ENCODE measurements at regions not wholly inside any gene's neighbourhood (a gene's known extent, or its start where the extent isn't known, plus 50 kb on each side); places are given as distances from the start of the nearest gene placed in this dataset.
A peak's percentile ranks its signal among the peaks of the same experiment; 100 is the strongest.

DNA sequence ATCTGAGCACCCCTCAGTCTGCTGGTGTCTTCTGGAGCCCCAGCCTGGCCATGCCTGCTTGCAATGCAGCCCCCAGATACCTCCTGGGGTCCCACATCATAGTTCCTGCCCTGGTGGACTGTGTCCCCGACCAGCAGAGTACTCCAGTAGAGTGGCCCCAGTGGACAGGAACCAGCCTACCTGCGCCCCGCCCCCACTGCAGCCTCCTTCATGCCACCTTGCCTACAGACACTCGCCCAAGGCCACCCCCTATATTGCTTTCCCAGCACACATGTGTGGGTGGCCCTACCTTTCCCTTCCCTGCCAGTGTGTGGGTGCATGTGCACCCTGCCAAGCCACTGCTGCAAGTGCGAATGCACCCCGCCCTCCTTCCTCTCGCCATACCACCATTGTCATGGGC lies 204.0 kb downstream of the EDN1 start:
- Histone ChIP-seq H3K4me3 (ENCODE audit: low read depth, low read length, poor library complexity, severe bottlenecking) (no peak overlapping the region), H3K9ac (ENCODE audit: low read length) (no peak overlapping the region), H3F3A (ENCODE audit: insufficient read depth, low read length) (no peaks in the 10 kb centered on the region), H3K9me2 (ENCODE audit: low read depth, low read length) (no peaks in the 10 kb centered on the region), H3K27ac (ENCODE audit: low read depth, low read length, poor library complexity, severe bottlenecking) (no peak overlapping the region), H4K20me1 (ENCODE audit: insufficient read depth, low read length) (no peaks in the 10 kb centered on the region), H2AFZ (ENCODE audit: low read length) (no peak overlapping the region), H3K36me3 (ENCODE audit: insufficient read depth, low read length) (no peaks in the 10 kb centered on the region), H3K4me2 (ENCODE audit: low read length) (no peak overlapping the region), H3K4me1 (ENCODE audit: insufficient read depth, low read length, severe bottlenecking) (no peaks in the 10 kb centered on the region), H3K79me2 (ENCODE audit: insufficient read depth, low read length) (no peaks in the 10 kb centered on the region), H3K27me3 (ENCODE audit: insufficient read depth, low read length) (no peaks in the 10 kb centered on the region), H3K9me3 (ENCODE audit: low read length) (no peaks in the 10 kb centered on the region)
- no peak for TF ChIP-seq EZH2 (IDR thresholded peaks at IDR 0.05; ENCODE audit: borderline replicate concordance, low read length)
- TF ChIP-seq, protein P1, sequence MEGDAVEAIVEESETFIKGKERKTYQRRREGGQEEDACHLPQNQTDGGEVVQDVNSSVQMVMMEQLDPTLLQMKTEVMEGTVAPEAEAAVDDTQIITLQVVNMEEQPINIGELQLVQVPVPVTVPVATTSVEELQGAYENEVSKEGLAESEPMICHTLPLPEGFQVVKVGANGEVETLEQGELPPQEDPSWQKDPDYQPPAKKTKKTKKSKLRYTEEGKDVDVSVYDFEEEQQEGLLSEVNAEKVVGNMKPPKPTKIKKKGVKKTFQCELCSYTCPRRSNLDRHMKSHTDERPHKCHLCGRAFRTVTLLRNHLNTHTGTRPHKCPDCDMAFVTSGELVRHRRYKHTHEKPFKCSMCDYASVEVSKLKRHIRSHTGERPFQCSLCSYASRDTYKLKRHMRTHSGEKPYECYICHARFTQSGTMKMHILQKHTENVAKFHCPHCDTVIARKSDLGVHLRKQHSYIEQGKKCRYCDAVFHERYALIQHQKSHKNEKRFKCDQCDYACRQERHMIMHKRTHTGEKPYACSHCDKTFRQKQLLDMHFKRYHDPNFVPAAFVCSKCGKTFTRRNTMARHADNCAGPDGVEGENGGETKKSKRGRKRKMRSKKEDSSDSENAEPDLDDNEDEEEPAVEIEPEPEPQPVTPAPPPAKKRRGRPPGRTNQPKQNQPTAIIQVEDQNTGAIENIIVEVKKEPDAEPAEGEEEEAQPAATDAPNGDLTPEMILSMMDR (IDR thresholded peaks at IDR 0.05; ENCODE audit: low read length): no peak

DNA sequence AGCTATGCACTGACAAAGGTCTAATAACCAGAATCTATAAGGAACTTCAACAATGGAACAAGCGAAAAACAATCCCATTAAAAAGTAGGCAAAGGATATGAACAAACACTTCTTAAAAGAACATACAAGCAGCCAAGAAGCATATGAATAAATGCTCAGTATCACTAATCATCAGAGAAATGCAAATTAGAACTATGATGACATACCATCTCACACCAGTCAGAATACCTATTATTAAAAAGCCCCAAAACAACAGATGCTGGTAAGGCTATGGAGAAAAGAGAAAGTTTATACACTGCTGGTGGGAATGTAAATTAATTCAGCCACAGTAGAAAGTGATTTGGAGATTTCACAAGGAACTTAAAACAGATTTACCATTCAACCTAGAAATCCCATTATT lies 211.8 kb downstream of the EDN1 start:
- Histone ChIP-seq H3K27me3 (ENCODE audit: insufficient read depth, low read length) (no peaks in the 10 kb centered on the region), H3K4me1 (ENCODE audit: insufficient read depth, low read length, severe bottlenecking) (peaks cover 20% of the 10 kb centered on the region), H3K4me3 (ENCODE audit: low read depth, low read length, poor library complexity, severe bottlenecking) (no peak overlapping the region), H2AFZ (ENCODE audit: low read length) (no peak overlapping the region), H4K20me1 (ENCODE audit: insufficient read depth, low read length) (no peaks in the 10 kb centered on the region), H3K27ac (ENCODE audit: low read depth, low read length, poor library complexity, severe bottlenecking) (no peak overlapping the region), H3K4me2 (ENCODE audit: low read length) (no peak overlapping the region), H3K9me2 (ENCODE audit: low read depth, low read length) (no peaks in the 10 kb centered on the region), H3K9me3 (ENCODE audit: low read length) (no peaks in the 10 kb centered on the region), H3K36me3 (ENCODE audit: insufficient read depth, low read length) (no peaks in the 10 kb centered on the region), H3K9ac (ENCODE audit: low read length) (no peak overlapping the region), H3K79me2 (ENCODE audit: insufficient read depth, low read length) (no peaks in the 10 kb centered on the region), H3F3A (ENCODE audit: insufficient read depth, low read length) (no peaks in the 10 kb centered on the region)
- no peak for TF ChIP-seq EZH2 (IDR thresholded peaks at IDR 0.05; ENCODE audit: borderline replicate concordance, low read length)
- TF ChIP-seq, protein P1 (IDR thresholded peaks at IDR 0.05; ENCODE audit: low read length): no peak

DNA sequence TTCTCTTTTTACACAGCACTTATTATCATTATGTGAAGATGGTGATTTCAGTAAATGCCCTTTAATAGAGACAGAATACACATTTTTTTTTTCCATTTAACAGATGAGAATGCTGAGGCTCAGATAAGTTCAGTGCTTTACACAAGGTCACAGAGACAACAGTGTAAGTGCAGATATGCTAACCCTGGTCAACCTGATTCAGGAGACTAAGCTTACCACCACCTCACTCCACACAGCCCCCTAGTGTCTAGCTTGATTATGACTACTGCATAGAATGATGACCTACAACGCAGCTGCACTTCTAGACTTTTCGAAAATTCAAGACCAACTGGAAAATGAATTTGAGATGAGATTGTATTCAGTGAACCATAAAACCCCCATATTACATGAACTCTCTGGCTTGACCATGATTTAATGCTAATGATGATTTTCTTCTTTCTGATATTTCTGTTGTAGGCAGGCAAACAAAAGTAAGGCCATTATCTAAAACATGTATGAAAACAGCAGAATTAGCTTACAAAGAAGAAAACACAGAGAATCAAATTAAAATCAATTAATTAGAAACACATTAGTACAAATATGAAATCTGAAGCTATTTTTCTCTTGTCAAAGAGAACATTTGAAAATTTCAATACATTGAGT lies 212.1 kb upstream of the PHACTR1 start:
- H2AFZ ChIP-seq (ENCODE audit: low read length): peak overlapping the region; percentile 4; the same call in 1 of the 2 replicates
- H3K4me1 ChIP-seq (ENCODE audit: insufficient read depth, low read length, severe bottlenecking): peaks cover 20% of the 10 kb centered on the region
- no peaks in the 10 kb centered on the region for H3F3A ChIP-seq (ENCODE audit: insufficient read depth, low read length)
- H3K27ac ChIP-seq (ENCODE audit: low read depth, low read length, poor library complexity, severe bottlenecking): no peak overlapping the region
- H3K9me2 ChIP-seq (ENCODE audit: low read depth, low read length): no peaks in the 10 kb centered on the region
- H3K4me2 ChIP-seq (ENCODE audit: low read length): no peak overlapping the region
- H3K36me3 ChIP-seq (ENCODE audit: insufficient read depth, low read length): no peaks in the 10 kb centered on the region
- no peaks in the 10 kb centered on the region for H3K79me2 ChIP-seq (ENCODE audit: insufficient read depth, low read length)
- no peaks in the 10 kb centered on the region for H4K20me1 ChIP-seq (ENCODE audit: insufficient read depth, low read length)
- no peak overlapping the region for H3K9ac ChIP-seq (ENCODE audit: low read length)
- no peak overlapping the region for H3K4me3 ChIP-seq (ENCODE audit: low read depth, low read length, poor library complexity, severe bottlenecking)
- no peak for TF ChIP-seq EZH2 (IDR thresholded peaks at IDR 0.05; ENCODE audit: borderline replicate concordance, low read length)
- TF ChIP-seq, protein P1 (IDR thresholded peaks at IDR 0.05; ENCODE audit: low read length): peak; percentile 78
- H3K9me3 ChIP-seq (ENCODE audit: low read length): 0 out of 2 replicates have a peak, but pooled peaks cover 3% of the 10 kb centered on the region
- no peaks in the 10 kb centered on the region for H3K27me3 ChIP-seq (ENCODE audit: insufficient read depth, low read length)
